OCI-LY7 (cell line): ENCODE measurements at regions not wholly inside any gene's neighbourhood (a gene's known extent, or its start where the extent isn't known, plus 50 kb on each side); places are given as distances from the start of the nearest gene placed in this dataset.

ENCODE experiments used
- BruUV-seq: library from RNA; stranded (reverse); fragments of 400-500 nt; replicated peaks from 2 replicates; lab custom pipeline; 2021; lab: Mats Ljungman, UMichigan
- CTCF ChIA-PET: fragments of 300-600 bp; sonication (Branson Sonifier 250); formaldehyde crosslinking; loops from one replicate; lab custom pipeline; 2022; ENCODE audit warnings: antibody characterized with exemption; ENCODE audit not compliant: unreplicated experiment; lab: Charles Lee
- POLR2A ChIA-PET: fragments of 300-600 bp; sonication (Branson Sonifier 250); formaldehyde crosslinking; loops from one replicate; lab custom pipeline; 2022; ENCODE audit warnings: antibody characterized with exemption; lab: Charles Lee
- DNase-seq: peaks from one replicate; pipeline ENCODE4 v3.0.0-alpha.2; 2015; ENCODE audit warnings: low spot score
- H2AFZ ChIP-seq: fragments of 200-600 bp; sonication (generic), shearing (Covaris generic); 2 replicates; pipeline ENCODE4 v1.6.1; 2014; ENCODE audit warnings: mild to moderate bottlenecking, antibody characterized with exemption, low read length, moderate library complexity
- H3K27ac ChIP-seq: fragments of 200-600 bp; sonication (generic); 2 replicates; pipeline ENCODE4 v1.5.1; 2014; ENCODE audit warnings: mixed run types, low read depth, mild to moderate bottlenecking, moderate library complexity, low read length, inconsistent platforms; ENCODE audit not compliant: poor library complexity, severe bottlenecking
- H3K36me3 ChIP-seq: fragments of 200-600 bp; sonication (generic); 2 replicates; pipeline ENCODE4 v1.6.1; 2014; ENCODE audit warnings: mild to moderate bottlenecking, antibody characterized with exemption, low read length, moderate library complexity, mixed read lengths; ENCODE audit not compliant: insufficient read depth
- H3K4me1 ChIP-seq: fragments of 200-600 bp; sonication (generic); 2 replicates; pipeline ENCODE4 v1.5.1; 2014; ENCODE audit warnings: mild to moderate bottlenecking, low read length; ENCODE audit not compliant: insufficient read depth, poor library complexity, severe bottlenecking
- H3K4me2 ChIP-seq: fragments of 200-600 bp; sonication (generic); 2 replicates; pipeline ENCODE4 v1.6.1; 2014; ENCODE audit warnings: mild to moderate bottlenecking, low read length
- H3K4me3 ChIP-seq: fragments of 200-600 bp; sonication (generic); 2 replicates; pipeline ENCODE4 v1.5.1; 2014; ENCODE audit warnings: mild to moderate bottlenecking, low read depth, low read length; ENCODE audit not compliant: poor library complexity, severe bottlenecking
- H3K79me2 ChIP-seq: fragments of 200-600 bp; sonication (generic); 2 replicates; pipeline ENCODE4 v1.6.1; 2016; ENCODE audit warnings: low read depth, mild to moderate bottlenecking, low read length, moderate library complexity, mixed read lengths; ENCODE audit not compliant: insufficient read depth
- H3K9me2 ChIP-seq: fragments of 200-600 bp; sonication (generic); 2 replicates; pipeline ENCODE4 v1.6.1; 2016; ENCODE audit warnings: mild to moderate bottlenecking, low read length, mixed read lengths; ENCODE audit not compliant: insufficient read depth
- H3K9me3 ChIP-seq: fragments of 200-600 bp; sonication (generic); 2 replicates; pipeline ENCODE4 v1.6.1; 2014; ENCODE audit warnings: mild to moderate bottlenecking, mixed run types, low read length, mixed read lengths
- H4K20me1 ChIP-seq: fragments of 200-600 bp; sonication (generic); 2 replicates; pipeline ENCODE4 v1.6.1; 2014; ENCODE audit warnings: mild to moderate bottlenecking, antibody characterized with exemption, low read length, moderate library complexity, mixed read lengths; ENCODE audit not compliant: insufficient read depth
- EZH2phosphoT487 ChIP-seq: fragments of 200-600 bp; sonication (generic); IDR thresholded peaks from 2 replicates; pipeline ENCODE4 v1.6.1; 2018; ENCODE audit warnings: low read depth, borderline replicate concordance, mild to moderate bottlenecking, mixed run types, antibody characterized with exemption, low read length, moderate library complexity, mixed read lengths
- intact Hi-C: fragments of 100-400 bp; cut with micrococcal nuclease; formaldehyde crosslinking; loops from one replicate; pipeline ENCODE4 v1.10.0; 2022; ENCODE audit not compliant: unreplicated experiment
- TF ChIP-seq, protein P1 (sequence below): fragments of 200-600 bp; sonication (generic); conservative IDR thresholded peaks from 2 replicates; pipeline ENCODE4 v1.5.1; 2014; ENCODE audit warnings: mild to moderate bottlenecking, antibody characterized with exemption, low read length, moderate library complexity, mixed read lengths

DNA sequence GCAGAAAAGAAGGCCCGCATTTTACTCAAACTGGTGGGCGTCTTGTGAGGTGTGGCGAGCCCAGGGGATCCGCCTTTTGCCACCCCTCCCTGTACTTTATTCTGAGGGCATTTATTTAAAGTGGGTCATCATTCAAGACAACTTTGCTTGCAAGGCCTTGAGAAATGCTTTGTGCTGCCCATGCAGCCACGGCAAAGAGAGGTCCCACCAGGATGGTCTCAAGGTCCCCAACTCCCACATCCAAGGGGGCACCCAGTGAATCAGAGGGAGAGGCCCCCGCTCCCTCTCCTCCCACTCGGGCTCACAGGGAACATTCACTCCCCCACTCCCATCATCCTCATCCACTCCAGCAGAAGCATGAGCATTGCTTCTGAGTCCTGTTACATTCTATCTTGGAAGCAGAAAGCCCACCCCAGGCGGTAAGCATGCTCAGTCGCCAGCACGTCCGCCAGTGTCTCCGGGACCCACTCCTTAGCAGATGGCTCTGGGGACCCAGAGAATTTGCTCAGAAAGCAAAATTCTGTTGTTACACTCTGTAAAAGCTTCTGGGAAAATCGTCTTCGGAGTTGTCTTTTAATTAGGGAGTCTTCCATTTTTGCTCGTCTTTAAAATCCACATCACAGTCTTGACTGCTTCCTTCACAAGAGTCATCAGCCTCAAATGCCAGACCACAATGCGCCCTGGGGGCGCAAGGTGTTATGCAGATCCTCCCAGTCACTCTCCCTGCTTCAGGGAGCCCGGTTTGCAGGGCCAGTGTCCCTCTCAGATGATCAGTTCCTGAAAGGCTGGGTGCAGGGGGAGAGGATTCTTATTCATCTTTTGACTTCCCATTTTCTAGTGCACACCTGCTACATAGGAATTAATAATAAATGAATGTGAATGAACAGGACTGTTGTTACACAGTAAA lies 99.4 kb upstream of the NCK2 start:
- intact Hi-C loops: no loop called here
- no peaks in the 10 kb centered on the region for H3K36me3 ChIP-seq
- H3K4me1 ChIP-seq: no peaks in the 10 kb centered on the region
- ChIA-PET POLR2A (no interaction called here), CTCF (no interaction called here)
- H3K4me2 ChIP-seq: no peak overlapping the region
- TF ChIP-seq, protein P1, sequence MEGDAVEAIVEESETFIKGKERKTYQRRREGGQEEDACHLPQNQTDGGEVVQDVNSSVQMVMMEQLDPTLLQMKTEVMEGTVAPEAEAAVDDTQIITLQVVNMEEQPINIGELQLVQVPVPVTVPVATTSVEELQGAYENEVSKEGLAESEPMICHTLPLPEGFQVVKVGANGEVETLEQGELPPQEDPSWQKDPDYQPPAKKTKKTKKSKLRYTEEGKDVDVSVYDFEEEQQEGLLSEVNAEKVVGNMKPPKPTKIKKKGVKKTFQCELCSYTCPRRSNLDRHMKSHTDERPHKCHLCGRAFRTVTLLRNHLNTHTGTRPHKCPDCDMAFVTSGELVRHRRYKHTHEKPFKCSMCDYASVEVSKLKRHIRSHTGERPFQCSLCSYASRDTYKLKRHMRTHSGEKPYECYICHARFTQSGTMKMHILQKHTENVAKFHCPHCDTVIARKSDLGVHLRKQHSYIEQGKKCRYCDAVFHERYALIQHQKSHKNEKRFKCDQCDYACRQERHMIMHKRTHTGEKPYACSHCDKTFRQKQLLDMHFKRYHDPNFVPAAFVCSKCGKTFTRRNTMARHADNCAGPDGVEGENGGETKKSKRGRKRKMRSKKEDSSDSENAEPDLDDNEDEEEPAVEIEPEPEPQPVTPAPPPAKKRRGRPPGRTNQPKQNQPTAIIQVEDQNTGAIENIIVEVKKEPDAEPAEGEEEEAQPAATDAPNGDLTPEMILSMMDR: no peak
- no peaks in the 10 kb centered on the region for H4K20me1 ChIP-seq
- H3K9me3 ChIP-seq: no peaks in the 10 kb centered on the region
- H3K79me2 ChIP-seq: no peaks in the 10 kb centered on the region
- no TSS peak for BruUV-seq
- DNase-seq: no peak
- H2AFZ ChIP-seq: no peak overlapping the region
- H3K27ac ChIP-seq: no peak overlapping the region
- no peaks in the 10 kb centered on the region for H3K9me2 ChIP-seq
- no peak overlapping the region for H3K4me3 ChIP-seq

DNA sequence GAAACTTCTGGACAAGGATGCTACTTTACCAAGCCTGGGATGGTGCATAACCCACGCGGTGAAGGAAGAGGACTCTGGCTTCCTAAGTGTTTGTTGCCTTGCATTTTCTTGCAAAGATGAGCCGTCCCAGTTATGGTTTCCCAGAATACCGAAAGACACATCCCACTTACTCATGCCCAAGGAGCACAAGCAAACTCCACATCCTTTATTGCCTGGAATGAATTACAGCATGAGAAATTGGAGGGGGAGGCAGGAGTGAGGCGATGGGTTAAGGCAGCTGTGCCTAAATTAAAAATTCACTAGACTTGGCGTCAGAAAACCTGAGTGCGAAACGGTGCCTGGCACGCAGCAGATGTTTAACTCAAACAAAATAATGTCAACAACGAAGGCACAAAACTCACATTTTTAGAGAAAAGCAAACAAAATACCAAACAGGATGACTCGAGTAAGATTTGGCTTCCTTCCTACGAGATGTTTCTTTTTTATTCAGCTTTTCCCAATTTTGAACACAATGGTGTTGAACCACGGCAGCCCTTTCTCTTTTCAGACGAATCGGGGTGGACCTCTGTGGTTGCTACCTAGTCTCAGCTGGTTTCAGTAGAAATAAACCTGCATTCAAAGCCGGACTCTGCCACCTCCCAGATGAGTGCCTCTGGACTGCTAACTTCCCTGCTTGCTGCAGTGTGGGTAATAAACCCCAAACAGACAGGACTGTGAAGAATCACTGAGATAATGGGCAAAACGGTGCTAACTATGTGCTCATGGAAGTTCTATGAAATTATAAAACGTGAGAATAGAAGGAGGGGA lies 100.3 kb upstream of the NCK2 start:
- no peak overlapping the region for H2AFZ ChIP-seq
- H3K79me2 ChIP-seq: no peaks in the 10 kb centered on the region
- DNase-seq: no peak
- no peaks in the 10 kb centered on the region for H3K36me3 ChIP-seq
- ChIA-PET CTCF (no interaction called here), POLR2A (no interaction called here)
- TF ChIP-seq EZH2phosphoT487: no peak
- TF ChIP-seq, protein P1: no peak
- no TSS peak for BruUV-seq
- no peaks in the 10 kb centered on the region for H3K4me1 ChIP-seq
- no peaks in the 10 kb centered on the region for H3K9me2 ChIP-seq
- H3K4me3 ChIP-seq: no peak overlapping the region
- H4K20me1 ChIP-seq: no peaks in the 10 kb centered on the region
- no peak overlapping the region for H3K27ac ChIP-seq
- H3K4me2 ChIP-seq: no peak overlapping the region
- no peaks in the 10 kb centered on the region for H3K9me3 ChIP-seq
- intact Hi-C loops: no loop called here
